Prostate gland (tissue), 2 donors: ENCODE measurements at regions not wholly inside any gene's neighbourhood (a gene's known extent, or its start where the extent isn't known, plus 50 kb on each side); places are given as distances from the start of the nearest gene placed in this dataset.

Source experiments
- CTCF ChIP-seq, 4 experiments: fragments of 200-600 bp in 2 of 4; fragments of 450-650 bp in 2 of 4; sonication (generic) in 2 of 4; IDR thresholded peaks; 1 replicate in 3 of 4; 2 replicates in 1 of 4; pipeline ENCODE4 v1.5.1; 2016 to 2019; ENCODE audit warnings: antibody characterized with exemption in 4 of 4, mild to moderate bottlenecking in 2 of 4, moderate library complexity in 2 of 4
- POLR2A ChIP-seq: fragments of 450-650 bp; IDR thresholded peaks from one replicate; pipeline ENCODE4 v1.6.1; 2016; ENCODE audit warnings: antibody characterized with exemption, mild to moderate bottlenecking
- POLR2AphosphoS5 ChIP-seq: sonication (generic); formaldehyde crosslinking; IDR thresholded peaks from one replicate; pipeline ENCODE4 v1.6.1; 2017; ENCODE audit warnings: antibody characterized with exemption

GRCh38 chr2:58441643-58442042 lies 200.5 kb upstream of the FANCL start:
- no peak for TF ChIP-seq CTCF (IDR thresholded peaks at IDR 0.05)
- TF ChIP-seq POLR2A, result no peak
- no peak for TF ChIP-seq POLR2AphosphoS5
